Endothelial cell of umbilical vein (primary cell): ENCODE measurements at regions not wholly inside any gene's neighbourhood (a gene's known extent, or its start where the extent isn't known, plus 50 kb on each side); places are given as distances from the start of the nearest gene placed in this dataset.

ENCODE experiments used
- EZH2 ChIP-seq: IDR thresholded peaks from 2 replicates; pipeline ENCODE4 v1.6.1; 2012; ENCODE audit warnings: borderline replicate concordance, low read depth, mild to moderate bottlenecking, moderate library complexity, low read length, inconsistent platforms; ENCODE audit not compliant: severe bottlenecking
- GATA2 ChIP-seq: IDR thresholded peaks from 2 replicates; pipeline ENCODE4 v1.7.0; 2011; ENCODE audit warnings: low read depth, mild to moderate bottlenecking, moderate library complexity, mixed read lengths, low read length; ENCODE audit not compliant: insufficient read length, insufficient read depth
- POLR2A ChIP-seq: IDR thresholded peaks from 2 replicates; pipeline ENCODE4 v1.6.1; 2012; ENCODE audit warnings: low read depth, mild to moderate bottlenecking, control low read depth, low read length
- POLR2AphosphoS5 ChIP-seq: IDR thresholded peaks from 2 replicates; pipeline ENCODE4 v1.6.1; 2012; ENCODE audit warnings: low read depth, mild to moderate bottlenecking, control low read depth, low read length, moderate library complexity; ENCODE audit not compliant: insufficient read depth
- TF ChIP-seq, protein P1 (sequence below), 2 donors: IDR thresholded peaks; 1 replicate in 1 of 2; 2 replicates in 1 of 2; pipeline ENCODE4 v1.5.1; 2011; ENCODE audit warnings: low read length in 2 of 2, mild to moderate bottlenecking in 2 of 2, moderate library complexity in 2 of 2, control low read depth in 1 of 2, inconsistent platforms in 1 of 2, low read depth in 1 of 2; ENCODE audit not compliant: insufficient read depth in 1 of 2; ENCODE audit errors: extremely low read depth in 1 of 2

DNA sequence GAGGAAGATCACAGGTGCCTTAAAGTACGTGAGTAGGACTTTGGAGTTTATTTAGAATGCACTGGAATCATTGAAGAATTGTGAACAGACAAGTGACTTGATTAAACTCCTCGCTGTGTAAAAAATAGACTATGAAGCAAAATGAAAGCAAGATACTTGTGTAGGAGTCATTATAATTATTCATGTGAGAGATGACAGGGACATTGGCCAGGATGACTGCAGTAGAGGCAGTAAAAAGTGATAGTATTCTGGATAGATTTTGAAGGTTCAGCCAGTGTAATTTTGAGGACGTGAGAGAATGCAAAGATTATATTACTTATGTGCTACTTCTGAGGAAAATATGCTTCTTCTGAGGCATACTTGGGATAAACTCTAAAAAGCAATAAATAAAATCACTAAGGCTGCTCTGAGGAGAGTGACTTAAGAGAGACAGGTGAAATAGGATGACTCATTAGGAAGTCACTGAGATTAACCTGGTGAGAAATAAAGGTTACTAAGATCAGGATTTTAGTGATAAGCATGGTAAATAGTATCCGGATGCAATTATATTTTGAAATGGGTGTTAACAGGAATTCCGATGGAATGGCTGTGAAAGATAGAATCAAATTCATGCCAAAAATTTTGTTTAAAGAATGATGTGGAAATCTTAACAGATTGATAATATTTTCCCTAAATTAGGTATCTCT is 202.0 kb downstream of the CENPW start:
- TF ChIP-seq EZH2: no peak
- TF ChIP-seq POLR2A: no peak
- TF ChIP-seq, protein P1, sequence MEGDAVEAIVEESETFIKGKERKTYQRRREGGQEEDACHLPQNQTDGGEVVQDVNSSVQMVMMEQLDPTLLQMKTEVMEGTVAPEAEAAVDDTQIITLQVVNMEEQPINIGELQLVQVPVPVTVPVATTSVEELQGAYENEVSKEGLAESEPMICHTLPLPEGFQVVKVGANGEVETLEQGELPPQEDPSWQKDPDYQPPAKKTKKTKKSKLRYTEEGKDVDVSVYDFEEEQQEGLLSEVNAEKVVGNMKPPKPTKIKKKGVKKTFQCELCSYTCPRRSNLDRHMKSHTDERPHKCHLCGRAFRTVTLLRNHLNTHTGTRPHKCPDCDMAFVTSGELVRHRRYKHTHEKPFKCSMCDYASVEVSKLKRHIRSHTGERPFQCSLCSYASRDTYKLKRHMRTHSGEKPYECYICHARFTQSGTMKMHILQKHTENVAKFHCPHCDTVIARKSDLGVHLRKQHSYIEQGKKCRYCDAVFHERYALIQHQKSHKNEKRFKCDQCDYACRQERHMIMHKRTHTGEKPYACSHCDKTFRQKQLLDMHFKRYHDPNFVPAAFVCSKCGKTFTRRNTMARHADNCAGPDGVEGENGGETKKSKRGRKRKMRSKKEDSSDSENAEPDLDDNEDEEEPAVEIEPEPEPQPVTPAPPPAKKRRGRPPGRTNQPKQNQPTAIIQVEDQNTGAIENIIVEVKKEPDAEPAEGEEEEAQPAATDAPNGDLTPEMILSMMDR (IDR thresholded peaks at IDR 0.05; ENCODE audit: extremely low read depth in 1 of 2, insufficient read depth in 1 of 2, low read depth in 1 of 2, low read length in 2 of 2): no peak
- peak; percentile 34 for TF ChIP-seq GATA2
- TF ChIP-seq POLR2AphosphoS5: no peak
